Heart left ventricle (tissue), 16 donors: ENCODE measurements at regions not wholly inside any gene's neighbourhood (a gene's known extent, or its start where the extent isn't known, plus 50 kb on each side); places are given as distances from the start of the nearest gene placed in this dataset.

ENCODE experiments used
- ATAC-seq, 4 donors: fragments of 200-7000 bp; cut with Tn5 transposase; one replicate each; pipeline ENCODE4 v1.9.1; 2020 to 2022; ENCODE audit warnings: moderate library complexity in 4 of 4, mild to moderate bottlenecking in 3 of 4, moderate number of reproducible peaks in 1 of 4
- DNase-seq, 5 donors: peaks; one replicate each; pipeline ENCODE4 v3.0.0-alpha.2; 2020
- H3K27ac ChIP-seq, 12 donors: fragments of 200-600 bp; sonication (generic) in 4 of 12; one replicate each; pipeline versions ENCODE4 v1.5.0 to v1.8.0; 2016 to 2022; ENCODE audit warnings: mild to moderate bottlenecking in 2 of 12
- H3K27me3 ChIP-seq, 9 donors: fragments of 200-600 bp; sonication (generic) in 2 of 9; one replicate each; pipeline versions ENCODE4 v1.5.1 to v1.8.0; 2016 to 2022; ENCODE audit warnings: mild to moderate bottlenecking in 3 of 9
- H3K36me3 ChIP-seq, 9 donors: fragments of 200-600 bp; sonication (generic) in 2 of 9; one replicate each; pipeline versions ENCODE4 v1.5.0 to v1.8.0; 2018 to 2022; ENCODE audit warnings: mild to moderate bottlenecking in 2 of 9
- H3K4me1 ChIP-seq, 12 donors: fragments of 200-600 bp; sonication (generic) in 4 of 12; one replicate each; pipeline versions ENCODE4 v1.5.0 to v1.8.0; 2016 to 2022; ENCODE audit warnings: mild to moderate bottlenecking in 3 of 12
- H3K4me3 ChIP-seq, 12 donors: fragments of 200-600 bp; sonication (generic) in 4 of 12; one replicate each; pipeline versions ENCODE4 v1.5.0 to v1.8.0; 2017 to 2022; ENCODE audit warnings: mild to moderate bottlenecking in 9 of 12, moderate library complexity in 4 of 12
- H3K9me3 ChIP-seq, 12 donors: fragments of 200-600 bp; sonication (generic) in 4 of 12; one replicate each; pipeline versions ENCODE4 v1.5.0 to v1.8.0; 2016 to 2022; ENCODE audit warnings: mild to moderate bottlenecking in 1 of 12
- CTCF ChIP-seq, 12 donors: fragments of 200-600 bp; sonication (generic) in 4 of 12; IDR thresholded peaks; one replicate each; pipeline versions ENCODE4 v1.5.0 to v1.8.0; 2018 to 2022; ENCODE audit warnings: antibody characterized with exemption in 12 of 12, mild to moderate bottlenecking in 5 of 12
- POLR2A ChIP-seq, 2 donors: fragments of 450-650 bp; IDR thresholded peaks; one replicate each; pipeline ENCODE4 v1.6.1; 2017; ENCODE audit warnings: antibody characterized with exemption in 2 of 2, mild to moderate bottlenecking in 2 of 2, moderate library complexity in 2 of 2
- WGBS, 4 donors: extraction: QIAGEN DNeasy Blood & Tissue Kit in 2 of 4; methylation state at CpG; one replicate each; pipeline versions ENCODE4 v1.1.5 to v1.1.7; 2013 to 2018; 5-methylcytosine and 5-hydroxymethylcytosine counted together
- intact Hi-C, 10 donors: fragments of 100-400 bp; cut with DNase I; formaldehyde crosslinking; loops; one replicate each; pipeline versions ENCODE4 v1.11.1 to v1.14.2; 2022
- donor health status: ischemic (EF 13 %, LVEDD 7.1; RV severe dilation, severe dysfunction).
- donor health status: healthy with polysubstance abuse.
- donor health status: DM: no; HTN: yes; CAD: no.
- donor health status: DM: no; HTN: no; CAD: no.
- donor health status: ischemic (EF 25% LVEDD 6.9; RV normal size, moderate dysfunction).
- donor health status: ischemic (EF 25% LVEDD 5.7; RV mildly dilated, moderate dysfunction).
- donor health status: healthy.
- donor health status: DM: yes; HTN: yes; CAD: no.
- donor health status: ischemic (EF 35%, LVEDD 5.7; RV mildly dilated, moderate dysfunction).
- donor health status: nonischemic (EF 11% LVEDD 7.7; RV severe dilation, severe dysfunction).
- donor health status: DM: yes; HTN: yes; CAD: no.
- donor health status: PGD.
- donor health status: ischemic (EF 29% LVEDD 5.4; RV normal size, mild dysfunction).
- donor health status: nonischemic (EF 23%, LVEDD 6.1; RV moderate dilation, normal function).

DNA sequence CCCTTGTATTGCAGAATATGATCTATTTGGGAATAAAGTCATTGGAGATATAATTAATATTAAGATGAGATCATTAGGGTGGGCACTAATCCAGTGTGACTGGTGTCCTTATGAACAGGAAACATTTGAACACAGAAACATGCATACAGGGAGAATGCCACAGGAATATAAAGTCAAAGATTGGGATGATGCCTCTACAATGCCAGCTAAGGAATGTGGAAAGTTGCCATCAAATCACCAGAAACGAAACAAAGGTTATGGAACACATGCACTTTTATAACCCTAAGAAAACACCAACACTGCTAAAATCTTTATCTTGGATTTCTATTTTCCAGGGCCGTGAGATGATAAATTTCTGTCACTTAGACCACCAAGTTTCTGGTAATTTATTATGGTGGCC lies 442.4 kb upstream of the BCHE start:
- TF ChIP-seq CTCF (IDR thresholded peaks at IDR 0.05) (no peak), POLR2A (IDR thresholded peaks at IDR 0.05) (no peak)
- no peaks in the 10 kb centered on the region for H3K36me3 ChIP-seq
- H3K27ac ChIP-seq: no peak overlapping the region
- H3K9me3 ChIP-seq: peaks cover 0 to 3% (median 0%) of the 10 kb centered on the region in 12 donors
- no peaks in the 10 kb centered on the region for H3K27me3 ChIP-seq
- 55 to 72% (median 61%) methylated on average over 2 of the region's 2 CpGs for WGBS, 4 donors
- DNase-seq (no peak), ATAC-seq (no peak)
- no peaks in the 10 kb centered on the region for H3K4me1 ChIP-seq
- intact Hi-C loops: no loop called here
- no peak overlapping the region for H3K4me3 ChIP-seq

- no peak for ATAC-seq
- TF ChIP-seq POLR2A (IDR thresholded peaks at IDR 0.05) (no peak), CTCF (IDR thresholded peaks at IDR 0.05) (no peak)
- intact Hi-C loops: no loop called here
- Histone ChIP-seq H3K36me3 (no peaks in the 10 kb centered on the region), H3K27me3 (no peaks in the 10 kb centered on the region), H3K4me3 (no peak overlapping the region), H3K9me3 (peaks cover 0 to 3% (median 0%) of the 10 kb centered on the region in 12 donors), H3K27ac (no peak overlapping the region), H3K4me1 (no peaks in the 10 kb centered on the region)
- 48 to 69% (median 53%) methylated on average over 1 of the region's 1 CpG for WGBS, 4 donors
- no peak for DNase-seq
These were observed 437.8 kb upstream of the BCHE start for GRCh38 chr3:166275024-166275390.

DNA sequence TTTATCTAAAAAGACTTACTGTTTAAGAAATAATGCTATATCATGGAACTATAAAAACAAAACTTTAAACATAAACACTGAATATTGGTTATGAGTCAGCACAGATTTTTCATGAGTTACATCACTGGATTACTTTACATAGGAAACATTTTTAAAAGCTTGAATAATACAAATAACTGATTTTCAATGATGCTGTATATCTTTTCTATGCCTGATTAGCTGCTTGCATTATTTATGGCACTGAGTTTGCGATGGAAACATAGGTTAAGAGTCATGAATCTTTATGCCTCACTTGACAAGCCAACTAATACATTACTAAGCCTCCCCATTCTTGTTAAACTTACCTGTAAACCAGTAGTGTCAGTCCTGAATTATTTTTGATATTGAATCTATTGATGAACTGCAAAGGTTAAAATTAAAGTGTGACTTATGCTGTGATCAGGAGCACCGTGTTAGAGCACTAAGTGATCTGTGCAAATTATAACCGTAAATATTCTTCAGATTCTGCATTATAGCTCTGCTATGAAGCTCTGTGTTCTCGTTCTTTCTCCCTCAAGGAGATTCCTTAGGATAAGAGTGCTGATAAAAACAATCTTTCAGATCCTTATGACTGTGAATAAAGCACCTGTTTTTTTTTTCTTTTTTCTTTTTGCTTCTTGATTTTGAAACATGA lies 437.3 kb upstream of the BCHE start:
- ATAC-seq (no peak), DNase-seq (no peak)
- Histone ChIP-seq H3K27ac (no peak overlapping the region), H3K4me3 (no peak overlapping the region), H3K9me3 (peaks cover 0 to 3% (median 0%) of the 10 kb centered on the region in 12 donors), H3K36me3 (no peaks in the 10 kb centered on the region), H3K4me1 (no peaks in the 10 kb centered on the region), H3K27me3 (no peaks in the 10 kb centered on the region)
- intact Hi-C loops: no loop called here
- 60 to 63% (median 62%) methylated on average over 4 of the region's 4 CpGs for WGBS, 4 donors
- TF ChIP-seq CTCF (IDR thresholded peaks at IDR 0.05) (no peak), POLR2A (IDR thresholded peaks at IDR 0.05) (no peak)

DNA sequence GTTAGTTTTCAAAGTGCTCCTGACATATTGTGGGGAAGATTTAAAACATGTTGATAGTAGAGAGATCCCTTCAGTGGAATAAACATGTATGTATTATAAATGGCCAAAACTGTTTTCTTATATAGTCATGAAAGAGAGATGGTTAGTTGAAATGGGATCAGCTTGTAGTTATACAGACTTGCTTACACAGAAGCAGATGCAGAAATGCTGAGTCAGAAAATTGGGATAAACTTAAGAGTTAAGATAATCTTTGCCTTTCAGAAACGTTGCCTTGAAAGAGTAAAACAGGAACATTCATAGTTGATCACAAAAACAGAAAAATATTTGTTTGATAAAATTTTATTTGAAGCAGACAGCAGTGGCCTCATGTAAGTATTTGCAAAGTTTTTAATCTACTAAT lies 433.2 kb upstream of the BCHE start:
- Histone ChIP-seq H3K4me1 (no peaks in the 10 kb centered on the region), H3K27ac (no peak overlapping the region), H3K27me3 (no peaks in the 10 kb centered on the region), H3K4me3 (no peak overlapping the region), H3K36me3 (no peaks in the 10 kb centered on the region), H3K9me3 (no peaks in the 10 kb centered on the region)
- no peak for TF ChIP-seq CTCF (IDR thresholded peaks at IDR 0.05)
- no peak for TF ChIP-seq POLR2A (IDR thresholded peaks at IDR 0.05)
- intact Hi-C loops: no loop called here
- WGBS, 4 donors: 8 to 18% (median 16%) methylated on average over 1 of the region's 1 CpG
- DNase-seq: no peak
- no peak for ATAC-seq
